AG08396 (cell line): ENCODE measurements at regions not wholly inside any gene's neighbourhood (a gene's known extent, or its start where the extent isn't known, plus 50 kb on each side); places are given as distances from the start of the nearest gene placed in this dataset.
A peak's percentile ranks its signal among the peaks of the same experiment; 100 is the strongest.
"Not testable (repeated sequence)": the region's sequence is repeated elsewhere in the genome, so short reads cannot be mapped to it uniquely, and the experiment has no call there.

Source experiments
- DNase-seq: peaks from one replicate; pipeline ENCODE4 v3.0.0; 2012; ENCODE audit warnings: low spot score, mixed read lengths

GRCh38 chrX:123788193-123788592 lies 55.3 kb upstream of the THOC2 start:
- DNase-seq = not testable (repeated sequence)

GRCh38 chrX:123788744-123789143 lies 55.9 kb upstream of the THOC2 start:
- no peak for DNase-seq

- DNase-seq = no peak
Observed at GRCh38 chrX:123797543-123798447, 62.1 kb upstream of the XIAP start.

- not testable (repeated sequence) for DNase-seq
Observed at GRCh38 chrX:123798706-123799430, 61.0 kb upstream of the XIAP start.

- no peak for DNase-seq
Observed at GRCh38 chrX:123801901-123802300, 58.0 kb upstream of the XIAP start.

GRCh38 chrX:123803331-123803983 lies 56.4 kb upstream of the XIAP start:
- peak; percentile 33 for DNase-seq

- not testable (repeated sequence) for DNase-seq
Observed at GRCh38 chrX:123803984-123804365, 55.9 kb upstream of the XIAP start.

- no peak for DNase-seq
Observed at GRCh38 chrX:123807835-123808416, 51.9 kb upstream of the XIAP start.

- DNase-seq = no peak
Observed at GRCh38 chrX:123809854-123810375, 49.9 kb upstream of the XIAP start.
